SJSA1 (cell line): ENCODE measurements at regions not wholly inside any gene's neighbourhood (a gene's known extent, or its start where the extent isn't known, plus 50 kb on each side); places are given as distances from the start of the nearest gene placed in this dataset.
A peak's percentile ranks its signal among the peaks of the same experiment; 100 is the strongest.
"Not testable (repeated sequence)": the region's sequence is repeated elsewhere in the genome, so short reads cannot be mapped to it uniquely, and the experiment has no call there.

Experiments
- DNase-seq, 2 experiments: peaks; one replicate each; pipeline ENCODE4 v3.0.0-alpha.2; 2015 to 2020; ENCODE audit warnings: low spot score in 2 of 2, low read depth in 1 of 2
- H3K27ac ChIP-seq: fragments of 250-450 bp; sonication (Bioruptor Pico); 2 replicates; pipeline ENCODE4 v1.5.1; 2020; ENCODE audit warnings: mild to moderate bottlenecking, moderate library complexity
- H3K27me3 ChIP-seq: fragments of 250-450 bp; sonication (Bioruptor Pico); replicated peaks from 2 replicates; pipeline ENCODE4 v1.5.1; 2020; ENCODE audit warnings: mild to moderate bottlenecking, moderate library complexity
- H3K36me3 ChIP-seq: fragments of 250-450 bp; sonication (Bioruptor Pico); 2 replicates; pipeline ENCODE4 v1.5.1; 2020; ENCODE audit warnings: mild to moderate bottlenecking
- H3K4me1 ChIP-seq: fragments of 250-450 bp; sonication (Bioruptor Pico); replicated peaks from 2 replicates; pipeline ENCODE4 v1.6.1; 2021; ENCODE audit warnings: mild to moderate bottlenecking
- H3K4me3 ChIP-seq: fragments of 250-450 bp; sonication (Bioruptor Pico); 2 replicates; pipeline ENCODE4 v1.5.1; 2020; ENCODE audit warnings: mild to moderate bottlenecking
- H3K9me3 ChIP-seq: fragments of 250-450 bp; sonication (Bioruptor Pico); replicated peaks from 2 replicates; pipeline ENCODE4 v1.5.1; 2020; ENCODE audit warnings: mild to moderate bottlenecking

GRCh38 chr11:86861810-86862209 lies 61.5 kb downstream of the PRSS23 start:
- Histone ChIP-seq H3K4me1 (no peaks in the 10 kb centered on the region), H3K4me3 (no peak overlapping the region), H3K36me3 (no peaks in the 10 kb centered on the region), H3K27ac (no peak overlapping the region), H3K9me3 (no peaks in the 10 kb centered on the region), H3K27me3 (no peaks in the 10 kb centered on the region)
- DNase-seq: no peak

- no peaks in the 10 kb centered on the region for H3K4me1 ChIP-seq
- no peak overlapping the region for H3K4me3 ChIP-seq
- no peak for DNase-seq
- H3K9me3 ChIP-seq: no peaks in the 10 kb centered on the region
- no peaks in the 10 kb centered on the region for H3K36me3 ChIP-seq
- no peak overlapping the region for H3K27ac ChIP-seq
- H3K27me3 ChIP-seq: no peaks in the 10 kb centered on the region
These were observed 63.1 kb downstream of the PRSS23 start for GRCh38 chr11:86863476-86863875.

- Histone ChIP-seq H3K36me3 (no peaks in the 10 kb centered on the region), H3K27ac (no peak overlapping the region), H3K4me3 (no peak overlapping the region), H3K4me1 (no peaks in the 10 kb centered on the region), H3K9me3 (no peaks in the 10 kb centered on the region), H3K27me3 (no peaks in the 10 kb centered on the region)
- no peak for DNase-seq
These were observed 65.1 kb downstream of the PRSS23 start for GRCh38 chr11:86865436-86865835.

GRCh38 chr11:86869531-86869930 lies 69.2 kb downstream of the PRSS23 start:
- no peak for DNase-seq
- H3K36me3 ChIP-seq: no peaks in the 10 kb centered on the region
- no peak overlapping the region for H3K4me3 ChIP-seq
- H3K27me3 ChIP-seq: no peaks in the 10 kb centered on the region
- H3K9me3 ChIP-seq: no peaks in the 10 kb centered on the region
- no peaks in the 10 kb centered on the region for H3K4me1 ChIP-seq
- H3K27ac ChIP-seq: no peak overlapping the region

GRCh38 chr11:86869966-86870570 lies 69.7 kb downstream of the PRSS23 start:
- peak; percentile 31 to 48 for DNase-seq
- Histone ChIP-seq H3K4me3 (no peak overlapping the region), H3K27me3 (no peaks in the 10 kb centered on the region), H3K36me3 (no peaks in the 10 kb centered on the region), H3K27ac (no peak overlapping the region), H3K9me3 (no peaks in the 10 kb centered on the region), H3K4me1 (no peaks in the 10 kb centered on the region)

GRCh38 chr11:86873573-86874083 lies 73.3 kb downstream of the PRSS23 start:
- H3K4me1 ChIP-seq: no peaks in the 10 kb centered on the region
- no peaks in the 10 kb centered on the region for H3K9me3 ChIP-seq
- no peak overlapping the region for H3K4me3 ChIP-seq
- H3K27ac ChIP-seq: no peak overlapping the region
- no peak for DNase-seq
- H3K27me3 ChIP-seq: no peaks in the 10 kb centered on the region
- H3K36me3 ChIP-seq: no peaks in the 10 kb centered on the region

GRCh38 chr11:86874304-86875056 lies 74.1 kb downstream of the PRSS23 start:
- Histone ChIP-seq H3K27ac (no peak overlapping the region), H3K36me3 (no peaks in the 10 kb centered on the region), H3K4me3 (no peak overlapping the region), H3K9me3 (no peaks in the 10 kb centered on the region), H3K27me3 (no peaks in the 10 kb centered on the region), H3K4me1 (no peaks in the 10 kb centered on the region)
- no peak for DNase-seq

GRCh38 chr11:86876716-86877234 lies 76.4 kb downstream of the PRSS23 start:
- H3K9me3 ChIP-seq: no peaks in the 10 kb centered on the region
- H3K4me3 ChIP-seq: no peak overlapping the region
- DNase-seq: no peak
- no peaks in the 10 kb centered on the region for H3K4me1 ChIP-seq
- no peaks in the 10 kb centered on the region for H3K27me3 ChIP-seq
- H3K36me3 ChIP-seq: no peaks in the 10 kb centered on the region
- no peak overlapping the region for H3K27ac ChIP-seq

GRCh38 chr11:86877503-86877902 lies 77.2 kb downstream of the PRSS23 start:
- Histone ChIP-seq H3K36me3 (no peaks in the 10 kb centered on the region), H3K4me3 (no peak overlapping the region), H3K9me3 (no peaks in the 10 kb centered on the region), H3K4me1 (no peaks in the 10 kb centered on the region), H3K27me3 (no peaks in the 10 kb centered on the region), H3K27ac (no peak overlapping the region)
- DNase-seq: no peak

GRCh38 chr11:86879241-86879640 lies 76.0 kb downstream of the FZD4 start:
- not testable (repeated sequence) for H3K9me3 ChIP-seq, H3K4me1 ChIP-seq, DNase-seq, H3K4me3 ChIP-seq, H3K36me3 ChIP-seq, H3K27me3 ChIP-seq, H3K27ac ChIP-seq

GRCh38 chr11:86885311-86885710 lies 69.9 kb downstream of the FZD4 start:
- Histone ChIP-seq H3K36me3 (no peaks in the 10 kb centered on the region), H3K9me3 (no peaks in the 10 kb centered on the region), H3K4me1 (peaks cover 9% of the 10 kb centered on the region), H3K27ac (no peak overlapping the region), H3K27me3 (no peaks in the 10 kb centered on the region), H3K4me3 (no peak overlapping the region)
- DNase-seq: no peak

GRCh38 chr11:86888164-86889000 lies 66.8 kb downstream of the FZD4 start:
- no peak overlapping the region for H3K4me3 ChIP-seq
- no peaks in the 10 kb centered on the region for H3K36me3 ChIP-seq
- DNase-seq: peak in 1 of 2 experiments; percentile 1
- H3K9me3 ChIP-seq: no peaks in the 10 kb centered on the region
- peaks cover 9% of the 10 kb centered on the region for H3K4me1 ChIP-seq
- H3K27me3 ChIP-seq: no peaks in the 10 kb centered on the region
- H3K27ac ChIP-seq: no peak overlapping the region

- no peak overlapping the region for H3K27ac ChIP-seq
- peaks cover 9% of the 10 kb centered on the region for H3K4me1 ChIP-seq
- no peak for DNase-seq
- no peaks in the 10 kb centered on the region for H3K9me3 ChIP-seq
- no peak overlapping the region for H3K4me3 ChIP-seq
- no peaks in the 10 kb centered on the region for H3K36me3 ChIP-seq
- no peaks in the 10 kb centered on the region for H3K27me3 ChIP-seq
These were observed 66.2 kb downstream of the FZD4 start for GRCh38 chr11:86889001-86889341.

GRCh38 chr11:86891036-86891435 lies 64.2 kb downstream of the FZD4 start:
- H3K9me3 ChIP-seq: no peaks in the 10 kb centered on the region
- H3K4me1 ChIP-seq: peaks cover 9% of the 10 kb centered on the region
- H3K4me3 ChIP-seq: no peak overlapping the region
- DNase-seq: no peak
- no peak overlapping the region for H3K27ac ChIP-seq
- no peaks in the 10 kb centered on the region for H3K27me3 ChIP-seq
- H3K36me3 ChIP-seq: no peaks in the 10 kb centered on the region
